ENCODE measurements at regions not wholly inside any gene's neighbourhood (a gene's known extent, or its start where the extent isn't known, plus 50 kb on each side); places are given as distances from the start of the nearest gene placed in this dataset.
"Not testable (repeated sequence)": the region's sequence is repeated elsewhere in the genome, so short reads cannot be mapped to it uniquely, and the experiment has no call there.

DNA sequence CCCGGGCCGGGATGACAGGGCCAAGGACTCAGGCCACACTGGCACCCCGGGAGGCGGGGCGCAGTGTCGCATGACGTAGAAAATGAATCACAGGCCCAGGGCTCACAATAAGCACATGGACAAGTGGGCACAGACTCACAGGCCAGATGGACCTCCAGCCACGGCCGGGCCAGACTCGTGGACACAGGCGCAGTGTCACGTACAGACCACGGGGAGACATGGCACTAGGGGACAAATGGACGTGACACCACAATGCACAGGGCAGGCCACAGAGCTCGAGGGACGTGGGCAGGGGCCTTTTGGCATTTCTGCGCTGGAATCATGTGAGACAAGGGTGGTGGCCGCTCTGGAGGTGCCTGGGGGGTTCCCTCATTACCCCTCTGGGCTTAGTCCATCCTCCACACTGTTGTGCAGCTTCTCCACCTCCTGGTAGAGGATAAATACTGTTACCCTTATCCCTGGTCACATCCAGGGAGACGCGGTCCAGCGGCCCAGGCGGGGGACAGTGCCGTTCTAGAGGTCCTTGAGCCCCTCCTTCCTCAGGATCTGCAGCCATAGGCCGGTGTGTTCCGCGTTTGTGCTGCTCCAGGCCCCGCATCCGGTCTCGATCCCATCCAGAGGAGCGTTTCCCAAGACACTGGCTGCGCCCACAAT, 649.8 kb upstream of the ZNF722 start:
- TF ChIP-seq CCAR2 (IDR thresholded peaks at IDR 0.05; ENCODE audit: low read depth, low read length); ZNF785 (CRISPR knock-in tag; IDR thresholded peaks at IDR 0.05); ZNF699 (CRISPR knock-in tag; IDR thresholded peaks at IDR 0.05; ENCODE audit: insufficient replicate concordance); BRD4 (IDR thresholded peaks at IDR 0.05); XRCC5 (IDR thresholded peaks at IDR 0.05; ENCODE audit: low read depth, low read length); POLR2A (conservative IDR thresholded peaks at IDR 0.05); EP300 (IDR thresholded peaks at IDR 0.05; ENCODE audit: low read length): not testable (repeated sequence)
